ENCODE measurements at regions not wholly inside any gene's neighbourhood (a gene's known extent, or its start where the extent isn't known, plus 50 kb on each side); places are given as distances from the start of the nearest gene placed in this dataset.
"Not testable (repeated sequence)": the region's sequence is repeated elsewhere in the genome, so short reads cannot be mapped to it uniquely, and the experiment has no call there.

- DNase-seq = peak; percentile 29
These were observed 102.1 kb upstream of the ZNF746 start for GRCh38 chr7:149599636-149600206.

- no peak for DNase-seq
These were observed 101.2 kb upstream of the ZNF746 start for GRCh38 chr7:149598721-149599308.

GRCh38 chr7:149597789-149598188, 100.2 kb upstream of the ZNF746 start:
- not testable (repeated sequence) for DNase-seq

GRCh38 chr7:149595541-149595940, 97.9 kb upstream of the ZNF746 start:
- DNase-seq = no peak

- DNase-seq = no peak
These were observed 97.5 kb upstream of the ZNF746 start for GRCh38 chr7:149595078-149595477.

GRCh38 chr7:149588930-149589329, 91.3 kb upstream of the ZNF746 start:
- no peak for DNase-seq

GRCh38 chr7:149586646-149587645, 89.3 kb upstream of the ZNF746 start:
- DNase-seq = no peak

GRCh38 chr7:149584530-149584929, 86.9 kb upstream of the ZNF746 start:
- DNase-seq = no peak

- no peak for DNase-seq
These were observed 86.4 kb upstream of the ZNF746 start for GRCh38 chr7:149584009-149584408.

- no peak for DNase-seq
These were observed 82.7 kb upstream of the ZNF746 start for GRCh38 chr7:149580328-149580727.

- DNase-seq = not testable (repeated sequence)
These were observed 81.8 kb upstream of the ZNF746 start for GRCh38 chr7:149579365-149579764.

GRCh38 chr7:149574428-149574827, 76.8 kb upstream of the ZNF746 start:
- not testable (repeated sequence) for DNase-seq

GRCh38 chr7:149573519-149573918, 75.9 kb upstream of the ZNF746 start:
- DNase-seq = no peak

- not testable (repeated sequence) for DNase-seq
These were observed 75.3 kb upstream of the ZNF746 start for GRCh38 chr7:149572920-149573319.

GRCh38 chr7:149570784-149571183, 73.2 kb upstream of the ZNF746 start:
- DNase-seq = no peak

GRCh38 chr7:149569726-149570422, 72.3 kb upstream of the ZNF746 start:
- DNase-seq = no peak

- no peak for DNase-seq
These were observed 71.6 kb upstream of the ZNF746 start for GRCh38 chr7:149569025-149569725.

GRCh38 chr7:149568218-149568617, 70.6 kb upstream of the ZNF746 start:
- no peak for DNase-seq

GRCh38 chr7:149566103-149566502, 68.5 kb upstream of the ZNF746 start:
- DNase-seq = no peak

GRCh38 chr7:149565096-149565382, 67.4 kb upstream of the ZNF746 start:
- no peak for DNase-seq

- DNase-seq = no peak
These were observed 66.9 kb upstream of the ZNF746 start for GRCh38 chr7:149564340-149565095.

GRCh38 chr7:149562602-149563001, 65.0 kb upstream of the ZNF746 start:
- no peak for DNase-seq

Data from CD4-positive, alpha-beta T cell treated with Interleukin-4 for 4 hours (primary cell).